GM12892 (cell line): ENCODE measurements at regions not wholly inside any gene's neighbourhood (a gene's known extent, or its start where the extent isn't known, plus 50 kb on each side); places are given as distances from the start of the nearest gene placed in this dataset.

Experiments
- POLR2A ChIP-seq: IDR thresholded peaks from 2 replicates; pipeline ENCODE4 v1.6.1; 2011; ENCODE audit warnings: low read depth, low read length, control low read depth
- POLR2AphosphoS5 ChIP-seq: IDR thresholded peaks from 2 replicates; pipeline ENCODE4 v1.6.1; 2011; ENCODE audit warnings: low read depth, low read length, control low read depth
- TAF1 ChIP-seq: IDR thresholded peaks from 2 replicates; pipeline ENCODE4 v1.6.1; 2011; ENCODE audit warnings: low read depth, mild to moderate bottlenecking, control low read depth, low read length, borderline replicate concordance

- no peak for TF ChIP-seq POLR2AphosphoS5
- TF ChIP-seq POLR2A: no peak
- TF ChIP-seq TAF1: no peak
These were observed 543.9 kb downstream of the TDRD15 start for GRCh38 chr2:21667638-21668037.
